Naive thymus-derived CD4-positive, alpha-beta T cell (primary cell): ENCODE measurements at regions not wholly inside any gene's neighbourhood (a gene's known extent, or its start where the extent isn't known, plus 50 kb on each side); places are given as distances from the start of the nearest gene placed in this dataset.

Experiments used
- ATAC-seq: fragments of 150-1000 bp; cut with Tn5 transposase; 2 replicates; pipeline ENCODE4 v1.10.0; 2021; ENCODE audit warnings: mild to moderate bottlenecking, moderate library complexity
- CTCF ChIA-PET: fragments of 350-600 bp; sonication (Branson Sonifier 250); formaldehyde crosslinking; loops from one replicate; lab custom pipeline; 2021; ENCODE audit warnings: antibody characterized with exemption; lab: Charles Lee
- POLR2A ChIA-PET: fragments of 350-600 bp; sonication (Branson Sonifier 250); formaldehyde crosslinking; loops from one replicate; lab custom pipeline; 2021; ENCODE audit warnings: antibody characterized with exemption, inconsistent platforms; lab: Charles Lee
- DNase-seq, 9 donors: peaks; one replicate each; pipeline versions ENCODE4 v3.0.0 to v3.0.0-alpha.2; 2020 to 2022; ENCODE audit warnings: mixed read lengths in 1 of 9
- H3K27ac ChIP-seq: one replicate; pipeline ENCODE4 v1.7.0; 2013; ENCODE audit warnings: mild to moderate bottlenecking, low read depth, low read length, moderate library complexity
- H3K27me3 ChIP-seq, 2 donors: one replicate each; pipeline ENCODE4 v1.7.0; 2013; ENCODE audit warnings: low read length in 2 of 2, mild to moderate bottlenecking in 2 of 2, moderate library complexity in 2 of 2; ENCODE audit not compliant: control insufficient read depth in 2 of 2, insufficient read depth in 2 of 2
- H3K36me3 ChIP-seq, 3 experiments: 1 replicate in 2 of 3; 2 replicates in 1 of 3; pipeline ENCODE4 v1.7.0; 2013; ENCODE audit warnings: low read length in 3 of 3, mild to moderate bottlenecking in 3 of 3, moderate library complexity in 1 of 3; ENCODE audit not compliant: insufficient read depth in 3 of 3, control insufficient read depth in 2 of 3
- H3K4me1 ChIP-seq, 2 donors: one replicate each; pipeline ENCODE4 v1.7.0; 2013; ENCODE audit warnings: low read length in 2 of 2, mild to moderate bottlenecking in 2 of 2, moderate library complexity in 1 of 2; ENCODE audit not compliant: control insufficient read depth in 2 of 2, insufficient read depth in 2 of 2
- H3K4me3 ChIP-seq: 2 replicates; pipeline ENCODE4 v1.7.0; 2013; ENCODE audit warnings: mild to moderate bottlenecking, low read length
- H3K9me3 ChIP-seq, 3 experiments: 1 replicate in 2 of 3; 2 replicates in 1 of 3; pipeline ENCODE4 v1.7.0; 2013; ENCODE audit warnings: low read length in 3 of 3; ENCODE audit not compliant: control insufficient read depth in 2 of 3
- H3K27ac Mint-ChIP-seq, 9 donors: one replicate each; pipeline ENCODE4 v1.8.0; 2020 to 2022; ENCODE audit warnings: mixed read lengths in 9 of 9, mild to moderate bottlenecking in 8 of 9, moderate library complexity in 5 of 9, inconsistent platforms in 2 of 9
- H3K27me3 Mint-ChIP-seq, 5 donors: one replicate each; pipeline ENCODE4 v1.8.0; 2021 to 2022; ENCODE audit warnings: mixed read lengths in 5 of 5, mild to moderate bottlenecking in 1 of 5
- H3K36me3 Mint-ChIP-seq, 5 donors: one replicate each; pipeline ENCODE4 v1.8.0; 2020 to 2022; ENCODE audit warnings: mixed read lengths in 5 of 5, mild to moderate bottlenecking in 3 of 5, inconsistent platforms in 1 of 5
- H3K4me1 Mint-ChIP-seq, 7 donors: one replicate each; pipeline ENCODE4 v1.8.0; 2020 to 2022; ENCODE audit warnings: mixed read lengths in 7 of 7, mild to moderate bottlenecking in 3 of 7, inconsistent platforms in 1 of 7
- H3K4me3 Mint-ChIP-seq, 10 donors: one replicate each; pipeline ENCODE4 v1.8.0; 2020 to 2022; ENCODE audit warnings: mild to moderate bottlenecking in 10 of 10, mixed read lengths in 10 of 10, moderate library complexity in 6 of 10, inconsistent platforms in 2 of 10
- H3K9me3 Mint-ChIP-seq, 11 donors: one replicate each; pipeline ENCODE4 v1.8.0; 2020 to 2022; ENCODE audit warnings: mixed read lengths in 11 of 11, mild to moderate bottlenecking in 4 of 11, inconsistent platforms in 1 of 11, moderate library complexity in 1 of 11
- intact Hi-C, 2 donors: fragments of 100-400 bp; cut with micrococcal nuclease; formaldehyde crosslinking; loops; one replicate each; pipeline ENCODE4 v1.15.1; 2023

DNA sequence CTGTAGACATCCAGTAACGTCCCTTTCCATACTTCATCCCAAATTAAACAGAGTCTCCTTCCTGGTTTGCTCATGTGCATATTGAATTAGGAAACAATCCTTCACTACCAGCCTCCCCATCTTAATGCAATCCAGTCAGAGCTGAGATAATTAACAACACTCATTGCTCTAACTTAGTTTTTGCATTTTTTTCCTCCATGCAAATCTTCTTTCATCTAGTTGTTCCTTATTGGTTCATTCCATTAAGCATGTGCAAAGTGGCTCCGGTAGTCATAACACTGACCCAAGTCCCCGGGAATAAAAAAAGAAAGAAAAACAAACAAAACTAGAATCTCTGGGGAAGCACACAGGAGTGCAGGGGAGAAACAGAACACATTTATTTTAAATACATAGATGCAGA is 1176.1 kb downstream of the GATA3 start:
- Mint-ChIP-seq H3K27me3 (peaks cover 30 to 62% (median 49%) of the 10 kb centered on the region in 5 donors), H3K27ac (no peak overlapping the region), H3K36me3 (no peaks in the 10 kb centered on the region), H3K9me3 (no peaks in the 10 kb centered on the region), H3K4me3 (peak overlapping the region in 2 of 10 donors; percentile 56 to 66), H3K4me1 (peaks cover 0 to 16% (median 2%) of the 10 kb centered on the region in 7 donors)
- no peaks in the 10 kb centered on the region for H3K9me3 ChIP-seq
- H3K36me3 ChIP-seq = no peaks in the 10 kb centered on the region
- H3K4me1 ChIP-seq = no peaks in the 10 kb centered on the region
- ATAC-seq = no peak
- ChIA-PET CTCF (no interaction called here), POLR2A (interaction anchor here (0.7 kb wide), 1 partner anchor 276 kb away, joined by 3 read pairs; no protein-coding TSS in a partner anchor)
- no peak for DNase-seq
- intact Hi-C loops = no loop called here
- H3K27me3 ChIP-seq = no peaks in the 10 kb centered on the region
- H3K4me3 ChIP-seq = no peak overlapping the region
- no peak overlapping the region for H3K27ac ChIP-seq

DNA sequence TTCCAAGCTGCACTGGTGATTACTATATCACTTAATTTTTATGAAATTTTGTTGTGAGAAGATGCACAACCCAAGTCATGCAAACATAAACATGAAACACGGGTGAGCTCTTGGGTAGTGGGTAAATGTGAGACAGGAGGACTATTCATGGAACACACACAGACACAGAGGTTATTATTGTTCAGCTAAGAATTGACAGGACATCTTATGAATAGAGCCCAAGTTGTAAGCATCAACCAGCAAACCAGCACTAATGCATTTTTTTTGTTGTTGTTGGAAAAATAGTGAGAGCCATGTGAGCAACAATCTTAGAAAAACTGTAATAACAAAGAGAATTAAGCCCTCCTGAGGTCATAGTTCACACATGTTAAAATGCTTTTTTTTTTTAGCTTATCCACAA is 1179.7 kb downstream of the GATA3 start:
- ChIA-PET CTCF (no interaction called here), POLR2A (no interaction called here)
- H3K27ac Mint-ChIP-seq = no peak overlapping the region
- H3K4me3 ChIP-seq = no peak overlapping the region
- ATAC-seq = no peak
- no peaks in the 10 kb centered on the region for H3K4me1 ChIP-seq
- H3K27ac ChIP-seq = no peak overlapping the region
- H3K9me3 Mint-ChIP-seq = no peaks in the 10 kb centered on the region
- no peaks in the 10 kb centered on the region for H3K36me3 Mint-ChIP-seq
- no peaks in the 10 kb centered on the region for H3K9me3 ChIP-seq
- H3K27me3 ChIP-seq = no peaks in the 10 kb centered on the region
- H3K4me1 Mint-ChIP-seq = peaks cover 0 to 16% (median 2%) of the 10 kb centered on the region in 7 donors
- intact Hi-C loops = no loop called here
- DNase-seq = no peak
- no peaks in the 10 kb centered on the region for H3K36me3 ChIP-seq
- peaks cover 31 to 54% (median 37%) of the 10 kb centered on the region in 5 donors for H3K27me3 Mint-ChIP-seq
- H3K4me3 Mint-ChIP-seq = no peak overlapping the region

DNA sequence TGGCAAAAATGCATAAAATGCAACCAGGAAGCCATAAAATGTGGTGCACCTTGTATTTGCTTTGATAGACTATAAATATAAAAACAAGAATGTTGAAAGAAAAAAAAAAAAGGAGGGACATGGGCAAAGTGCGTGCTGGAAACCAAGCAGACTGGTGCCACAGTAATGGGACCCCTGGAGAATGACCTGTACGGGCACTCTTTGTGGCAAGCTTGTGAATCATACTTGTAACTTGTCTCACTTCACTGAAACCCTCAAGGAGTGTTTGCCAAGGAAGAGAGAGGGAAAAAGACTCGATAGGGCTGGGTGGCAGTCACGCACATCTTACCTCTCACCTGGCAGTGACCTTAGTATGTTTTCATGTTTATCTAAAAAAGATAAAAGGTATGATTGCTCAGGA is 1183.6 kb downstream of the GATA3 start:
- ChIA-PET CTCF (interaction anchor here (0.7 kb wide), 1 partner anchor 1354 kb away, joined by 4 read pairs; no protein-coding TSS in a partner anchor), POLR2A (no interaction called here)
- Mint-ChIP-seq H3K27ac (no peak overlapping the region), H3K4me1 (no peaks in the 10 kb centered on the region), H3K4me3 (no peak overlapping the region), H3K9me3 (peaks cover 0 to 1% (median 0%) of the 10 kb centered on the region in 11 donors), H3K27me3 (peaks cover 15 to 27% (median 16%) of the 10 kb centered on the region in 5 donors), H3K36me3 (no peaks in the 10 kb centered on the region)
- no peak for DNase-seq
- no peaks in the 10 kb centered on the region for H3K4me1 ChIP-seq
- H3K9me3 ChIP-seq = no peaks in the 10 kb centered on the region
- H3K27ac ChIP-seq = no peak overlapping the region
- H3K27me3 ChIP-seq = no peaks in the 10 kb centered on the region
- intact Hi-C loops = no loop called here
- no peak for ATAC-seq
- H3K36me3 ChIP-seq = no peaks in the 10 kb centered on the region
- H3K4me3 ChIP-seq = no peak overlapping the region

DNA sequence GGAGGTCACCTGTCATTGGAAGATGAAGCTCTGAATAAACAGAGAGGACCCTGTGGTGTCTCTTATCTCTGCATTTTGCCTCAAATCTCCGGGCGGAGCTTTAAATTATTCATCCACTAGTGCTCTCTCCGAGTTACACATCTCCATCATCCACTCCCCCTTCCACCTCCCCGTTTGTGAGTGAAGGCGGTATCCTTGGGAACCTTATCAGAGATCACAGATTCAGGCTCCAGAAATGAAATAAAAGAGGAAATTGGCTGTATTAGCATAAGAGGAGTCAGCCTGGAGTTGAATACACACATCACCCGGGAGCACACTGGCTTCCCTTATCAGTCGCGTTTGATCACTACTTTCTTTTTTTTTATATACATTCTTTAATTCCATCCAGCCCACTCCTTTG is 1184.8 kb downstream of the GATA3 start:
- peaks cover 0 to 3% of the 10 kb centered on the region in 2 donors for H3K27me3 ChIP-seq
- no peaks in the 10 kb centered on the region for H3K4me1 ChIP-seq
- no peak overlapping the region for H3K27ac ChIP-seq
- ChIA-PET CTCF (no interaction called here), POLR2A (no interaction called here)
- Mint-ChIP-seq H3K27me3 (peaks cover 16 to 27% (median 19%) of the 10 kb centered on the region in 5 donors), H3K36me3 (no peaks in the 10 kb centered on the region), H3K9me3 (peaks cover 0 to 1% (median 0%) of the 10 kb centered on the region in 11 donors), H3K4me3 (no peak overlapping the region), H3K4me1 (no peaks in the 10 kb centered on the region), H3K27ac (no peak overlapping the region)
- H3K9me3 ChIP-seq = no peaks in the 10 kb centered on the region
- ATAC-seq (no peak), DNase-seq (no peak)
- no peaks in the 10 kb centered on the region for H3K36me3 ChIP-seq
- H3K4me3 ChIP-seq = no peak overlapping the region
- intact Hi-C loops = no loop called here

DNA sequence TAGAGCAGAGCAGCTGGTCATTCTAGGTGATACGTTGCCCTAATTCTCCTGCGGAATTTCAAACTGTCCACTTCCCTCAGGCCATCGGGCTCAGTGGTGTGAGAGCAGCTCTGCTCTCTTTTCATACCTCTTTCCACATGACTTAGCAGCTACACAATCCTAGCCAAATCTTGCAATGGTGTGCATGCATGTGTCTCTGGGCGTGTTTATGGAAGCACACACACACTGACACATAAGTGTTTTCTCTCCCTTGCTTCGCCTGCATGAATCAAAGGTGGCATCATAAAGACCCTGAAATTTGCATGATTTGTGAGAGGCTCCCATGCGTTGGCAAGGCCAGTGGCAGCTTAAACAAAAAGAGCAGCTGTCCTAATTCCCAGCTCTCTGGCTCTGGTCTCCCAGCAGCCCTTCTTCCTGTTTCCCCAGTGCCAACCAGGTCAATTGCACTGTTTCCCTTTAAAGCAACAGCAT is 1189.5 kb downstream of the GATA3 start:
- peaks cover 0 to 3% of the 10 kb centered on the region in 2 donors for H3K27me3 ChIP-seq
- no peak overlapping the region for H3K4me3 Mint-ChIP-seq
- peaks cover 0 to 6% (median 0%) of the 10 kb centered on the region in 11 donors for H3K9me3 Mint-ChIP-seq
- intact Hi-C loops = no loop called here
- H3K36me3 ChIP-seq = no peaks in the 10 kb centered on the region
- H3K4me3 ChIP-seq = no peak overlapping the region
- DNase-seq (no peak), ATAC-seq (no peak)
- peaks cover 16 to 43% (median 37%) of the 10 kb centered on the region in 5 donors for H3K27me3 Mint-ChIP-seq
- no peaks in the 10 kb centered on the region for H3K4me1 ChIP-seq
- no peak overlapping the region for H3K27ac Mint-ChIP-seq
- H3K9me3 ChIP-seq = no peaks in the 10 kb centered on the region
- CTCF ChIA-PET = no interaction called here
- H3K27ac ChIP-seq = no peak overlapping the region
- no peaks in the 10 kb centered on the region for H3K4me1 Mint-ChIP-seq
- no peaks in the 10 kb centered on the region for H3K36me3 Mint-ChIP-seq
- POLR2A ChIA-PET = no interaction called here

DNA sequence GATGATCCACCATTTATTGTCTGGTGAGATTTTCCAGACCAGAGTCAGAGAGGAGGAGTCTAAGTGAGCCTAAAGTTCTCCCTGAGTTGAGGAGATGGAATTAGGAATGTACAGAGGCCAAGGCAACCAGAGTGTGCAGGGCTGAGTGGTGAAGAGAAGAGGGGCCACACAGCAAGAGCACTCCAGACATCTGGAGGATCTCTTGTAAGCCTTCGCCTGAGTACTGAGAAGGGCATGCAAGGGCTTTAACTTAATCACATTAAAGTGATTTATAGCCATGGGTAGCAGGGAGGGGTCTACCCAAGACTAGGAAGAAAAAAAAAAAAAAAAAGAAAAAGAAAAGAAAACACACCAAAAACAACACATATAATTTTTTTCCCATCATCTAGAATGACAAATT is 1190.4 kb downstream of the GATA3 start:
- H3K4me3 ChIP-seq = no peak overlapping the region
- POLR2A ChIA-PET = no interaction called here
- Mint-ChIP-seq H3K36me3 (no peaks in the 10 kb centered on the region), H3K9me3 (peaks cover 0 to 6% (median 0%) of the 10 kb centered on the region in 11 donors), H3K4me1 (no peaks in the 10 kb centered on the region), H3K27me3 (peaks cover 12 to 48% (median 45%) of the 10 kb centered on the region in 5 donors), H3K4me3 (no peak overlapping the region), H3K27ac (no peak overlapping the region)
- peaks cover 0 to 3% of the 10 kb centered on the region in 2 donors for H3K27me3 ChIP-seq
- H3K9me3 ChIP-seq = no peaks in the 10 kb centered on the region
- intact Hi-C loops = no loop called here
- no peak overlapping the region for H3K27ac ChIP-seq
- no peaks in the 10 kb centered on the region for H3K36me3 ChIP-seq
- ATAC-seq (no peak), DNase-seq (no peak)
- no peaks in the 10 kb centered on the region for H3K4me1 ChIP-seq
- CTCF ChIA-PET = no interaction called here

DNA sequence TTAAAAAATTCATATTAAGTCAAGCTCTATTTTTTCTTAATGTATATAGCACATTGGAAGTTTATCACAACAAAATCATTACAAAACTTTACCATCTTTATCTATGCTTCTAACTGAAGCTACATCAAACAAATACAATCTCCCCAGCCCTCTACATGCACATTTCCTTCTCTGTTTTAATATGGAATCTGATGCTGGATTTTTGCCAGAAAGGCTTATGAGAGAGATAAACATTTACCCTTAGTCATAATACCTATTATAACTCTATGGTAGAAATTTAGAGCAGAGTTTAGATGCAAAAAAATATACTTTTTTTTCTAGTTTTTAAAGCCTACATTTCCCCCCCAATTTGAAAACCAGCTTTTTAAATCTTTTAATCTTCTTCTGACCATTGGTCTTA is 1198.6 kb downstream of the GATA3 start:
- intact Hi-C loops = no loop called here
- no peaks in the 10 kb centered on the region for H3K36me3 Mint-ChIP-seq
- H3K4me3 ChIP-seq = no peak overlapping the region
- ATAC-seq (no peak), DNase-seq (no peak)
- H3K27me3 Mint-ChIP-seq = peaks cover 15 to 49% (median 35%) of the 10 kb centered on the region in 5 donors
- H3K9me3 Mint-ChIP-seq = peaks cover 0 to 6% (median 0%) of the 10 kb centered on the region in 11 donors
- no peaks in the 10 kb centered on the region for H3K4me1 Mint-ChIP-seq
- H3K27ac ChIP-seq = no peak overlapping the region
- no peak overlapping the region for H3K4me3 Mint-ChIP-seq
- H3K27me3 ChIP-seq = no peaks in the 10 kb centered on the region
- H3K27ac Mint-ChIP-seq = no peak overlapping the region
- no peaks in the 10 kb centered on the region for H3K9me3 ChIP-seq
- no peaks in the 10 kb centered on the region for H3K4me1 ChIP-seq
- POLR2A ChIA-PET = no interaction called here
- H3K36me3 ChIP-seq = no peaks in the 10 kb centered on the region
- CTCF ChIA-PET = no interaction called here
